Nephron (organoid): ENCODE measurements at regions not wholly inside any gene's neighbourhood (a gene's known extent, or its start where the extent isn't known, plus 50 kb on each side); places are given as distances from the start of the nearest gene placed in this dataset.

ENCODE experiments used
- H3K27ac Mint-ChIP-seq, 3 experiments: 2 replicates each; pipeline ENCODE4 v1.8.0; 2020; ENCODE audit warnings: mixed read lengths in 3 of 3, mild to moderate bottlenecking in 2 of 3, moderate library complexity in 1 of 3
- H3K27me3 Mint-ChIP-seq: 2 replicates; pipeline ENCODE4 v1.8.0; 2021; ENCODE audit warnings: low read depth, mild to moderate bottlenecking, moderate library complexity, mixed read lengths
- H3K36me3 Mint-ChIP-seq: 2 replicates; pipeline ENCODE4 v1.8.0; 2020; ENCODE audit warnings: low read depth, mixed read lengths
- H3K4me1 Mint-ChIP-seq: 2 replicates; pipeline ENCODE4 v1.8.0; 2020; ENCODE audit warnings: mixed read lengths
- H3K4me3 Mint-ChIP-seq, 3 experiments: 2 replicates each; pipeline ENCODE4 v1.8.0; 2020; ENCODE audit warnings: mild to moderate bottlenecking in 3 of 3, mixed read lengths in 3 of 3, moderate library complexity in 2 of 3
- H3K9me3 Mint-ChIP-seq: 2 replicates; pipeline ENCODE4 v1.8.0; 2020; ENCODE audit warnings: mixed read lengths
- TF ChIP-seq, protein P1 (sequence below), 3 experiments: fragments of 200-600 bp; sonication (generic); IDR thresholded peaks; one replicate each; pipeline ENCODE4 v1.5.0; 2021; ENCODE audit warnings: antibody characterized with exemption in 3 of 3; ENCODE audit not compliant: unreplicated experiment in 3 of 3

DNA sequence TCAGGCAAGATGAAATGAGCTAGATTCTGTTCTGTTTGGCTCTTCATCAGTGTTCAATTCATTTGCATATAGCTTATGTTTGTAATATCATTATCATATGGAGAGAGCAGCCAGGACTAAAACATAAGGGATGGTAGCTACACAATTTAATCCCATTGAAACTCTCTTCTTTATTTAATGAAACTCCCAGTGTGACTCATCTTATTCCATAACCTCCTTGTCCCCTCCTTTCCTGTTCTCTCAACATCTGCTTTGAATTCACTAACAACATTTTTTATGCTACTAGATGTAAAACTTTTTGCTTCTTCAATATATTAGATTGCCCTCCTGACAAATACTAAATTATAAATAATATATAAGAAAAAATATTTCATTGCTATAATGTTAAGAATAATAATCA lies 1823.4 kb downstream of the MAT2B start:
- no peaks in the 10 kb centered on the region for H3K9me3 Mint-ChIP-seq
- TF ChIP-seq, protein P1, sequence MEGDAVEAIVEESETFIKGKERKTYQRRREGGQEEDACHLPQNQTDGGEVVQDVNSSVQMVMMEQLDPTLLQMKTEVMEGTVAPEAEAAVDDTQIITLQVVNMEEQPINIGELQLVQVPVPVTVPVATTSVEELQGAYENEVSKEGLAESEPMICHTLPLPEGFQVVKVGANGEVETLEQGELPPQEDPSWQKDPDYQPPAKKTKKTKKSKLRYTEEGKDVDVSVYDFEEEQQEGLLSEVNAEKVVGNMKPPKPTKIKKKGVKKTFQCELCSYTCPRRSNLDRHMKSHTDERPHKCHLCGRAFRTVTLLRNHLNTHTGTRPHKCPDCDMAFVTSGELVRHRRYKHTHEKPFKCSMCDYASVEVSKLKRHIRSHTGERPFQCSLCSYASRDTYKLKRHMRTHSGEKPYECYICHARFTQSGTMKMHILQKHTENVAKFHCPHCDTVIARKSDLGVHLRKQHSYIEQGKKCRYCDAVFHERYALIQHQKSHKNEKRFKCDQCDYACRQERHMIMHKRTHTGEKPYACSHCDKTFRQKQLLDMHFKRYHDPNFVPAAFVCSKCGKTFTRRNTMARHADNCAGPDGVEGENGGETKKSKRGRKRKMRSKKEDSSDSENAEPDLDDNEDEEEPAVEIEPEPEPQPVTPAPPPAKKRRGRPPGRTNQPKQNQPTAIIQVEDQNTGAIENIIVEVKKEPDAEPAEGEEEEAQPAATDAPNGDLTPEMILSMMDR (IDR thresholded peaks at IDR 0.05; ENCODE audit: unreplicated experiment in 3 of 3): no peak
- no peaks in the 10 kb centered on the region for H3K36me3 Mint-ChIP-seq
- peaks cover 4% of the 10 kb centered on the region for H3K4me1 Mint-ChIP-seq
- H3K27me3 Mint-ChIP-seq: no peaks in the 10 kb centered on the region
- H3K4me3 Mint-ChIP-seq: no peak overlapping the region
- H3K27ac Mint-ChIP-seq: no peak overlapping the region

DNA sequence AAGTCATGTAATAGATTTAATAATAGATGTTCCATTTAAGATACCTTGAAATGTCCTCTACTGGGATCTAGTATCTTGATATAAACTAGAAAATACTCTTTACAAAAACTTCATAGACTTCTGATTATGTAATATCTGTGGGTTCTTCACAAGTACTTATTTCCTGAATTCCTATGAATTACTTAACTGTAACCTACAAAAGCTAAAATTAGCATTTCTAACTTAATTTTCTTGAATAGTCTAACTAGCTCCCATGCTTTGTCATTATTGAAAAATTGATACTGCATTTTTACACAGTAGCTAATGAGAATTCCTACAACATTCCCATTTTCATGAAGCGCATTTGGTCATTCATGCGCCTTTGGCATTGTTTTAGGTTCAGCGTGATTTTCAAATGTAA lies 1828.2 kb downstream of the MAT2B start:
- no peak overlapping the region for H3K27ac Mint-ChIP-seq
- peaks cover 3% of the 10 kb centered on the region for H3K4me1 Mint-ChIP-seq
- no peaks in the 10 kb centered on the region for H3K27me3 Mint-ChIP-seq
- TF ChIP-seq, protein P1 (IDR thresholded peaks at IDR 0.05; ENCODE audit: unreplicated experiment in 3 of 3): no peak
- no peaks in the 10 kb centered on the region for H3K36me3 Mint-ChIP-seq
- H3K4me3 Mint-ChIP-seq: no peak overlapping the region
- H3K9me3 Mint-ChIP-seq: no peaks in the 10 kb centered on the region

DNA sequence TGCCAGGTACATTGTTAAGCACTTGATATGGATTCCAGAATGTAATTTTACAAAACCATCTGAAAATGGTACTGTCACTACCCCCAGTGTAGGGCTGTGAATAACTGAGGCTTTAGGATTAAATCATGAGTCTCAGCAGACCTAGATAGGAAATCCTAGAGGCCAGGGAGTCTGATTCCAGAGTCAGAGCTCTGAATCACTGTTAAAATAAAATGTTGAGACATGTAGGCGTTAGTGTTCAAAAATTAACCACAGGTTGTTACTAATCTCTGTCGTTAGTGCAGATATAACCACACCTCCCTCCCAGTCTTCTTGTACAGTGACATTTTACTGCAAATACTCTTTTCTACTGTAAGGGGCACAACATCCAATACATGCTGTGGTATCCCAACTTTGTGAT lies 1828.8 kb downstream of the MAT2B start:
- TF ChIP-seq, protein P1 (IDR thresholded peaks at IDR 0.05; ENCODE audit: unreplicated experiment in 3 of 3): no peak
- Mint-ChIP-seq H3K9me3 (no peaks in the 10 kb centered on the region), H3K27me3 (no peaks in the 10 kb centered on the region), H3K4me1 (no peaks in the 10 kb centered on the region), H3K36me3 (no peaks in the 10 kb centered on the region), H3K4me3 (no peak overlapping the region), H3K27ac (no peak overlapping the region)

DNA sequence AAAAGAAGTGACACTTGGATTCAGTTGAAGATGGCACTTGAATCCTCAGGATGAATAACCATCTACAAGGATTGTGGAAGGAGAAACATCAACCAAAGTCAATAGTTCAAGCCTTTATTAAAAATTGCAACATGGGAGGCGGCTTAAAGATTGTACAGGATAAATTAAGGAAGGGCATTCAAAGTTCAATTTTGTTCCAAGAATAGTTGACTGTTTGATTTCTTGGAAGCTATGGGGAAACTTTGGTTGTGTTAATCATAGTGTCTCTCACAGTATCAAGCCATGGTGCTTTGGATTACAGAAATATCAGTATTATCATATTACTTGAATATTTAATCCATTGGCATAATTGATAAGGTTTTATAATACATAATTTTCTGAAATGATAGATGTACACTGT lies 1844.3 kb downstream of the MAT2B start:
- Mint-ChIP-seq H3K36me3 (no peaks in the 10 kb centered on the region), H3K9me3 (no peaks in the 10 kb centered on the region), H3K4me1 (no peaks in the 10 kb centered on the region), H3K27me3 (no peaks in the 10 kb centered on the region), H3K4me3 (no peak overlapping the region), H3K27ac (no peak overlapping the region)
- TF ChIP-seq, protein P1 (IDR thresholded peaks at IDR 0.05; ENCODE audit: unreplicated experiment in 3 of 3): no peak

DNA sequence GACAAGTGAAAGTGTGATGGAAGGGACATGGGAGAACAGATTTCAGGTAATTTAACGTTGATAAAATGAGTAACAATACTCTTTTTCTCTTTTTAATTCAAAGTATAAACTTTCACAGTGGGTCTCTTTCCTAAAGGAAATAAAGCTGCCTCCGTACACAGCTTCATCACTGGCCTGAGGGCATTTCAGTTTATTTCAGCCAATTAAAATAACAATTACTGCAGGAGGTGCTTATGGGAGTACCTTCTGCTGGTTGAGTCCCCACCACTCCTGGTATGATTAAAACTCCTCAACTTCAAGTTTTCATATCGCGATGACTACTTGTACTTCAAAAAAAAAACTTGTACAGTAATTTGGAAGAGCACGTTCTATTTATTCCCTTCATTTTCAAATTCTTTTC lies 1845.9 kb downstream of the MAT2B start:
- Mint-ChIP-seq H3K36me3 (no peaks in the 10 kb centered on the region), H3K9me3 (no peaks in the 10 kb centered on the region), H3K4me1 (no peaks in the 10 kb centered on the region), H3K27me3 (no peaks in the 10 kb centered on the region), H3K27ac (no peak overlapping the region), H3K4me3 (no peak overlapping the region)
- TF ChIP-seq, protein P1 (IDR thresholded peaks at IDR 0.05; ENCODE audit: unreplicated experiment in 3 of 3): no peak

DNA sequence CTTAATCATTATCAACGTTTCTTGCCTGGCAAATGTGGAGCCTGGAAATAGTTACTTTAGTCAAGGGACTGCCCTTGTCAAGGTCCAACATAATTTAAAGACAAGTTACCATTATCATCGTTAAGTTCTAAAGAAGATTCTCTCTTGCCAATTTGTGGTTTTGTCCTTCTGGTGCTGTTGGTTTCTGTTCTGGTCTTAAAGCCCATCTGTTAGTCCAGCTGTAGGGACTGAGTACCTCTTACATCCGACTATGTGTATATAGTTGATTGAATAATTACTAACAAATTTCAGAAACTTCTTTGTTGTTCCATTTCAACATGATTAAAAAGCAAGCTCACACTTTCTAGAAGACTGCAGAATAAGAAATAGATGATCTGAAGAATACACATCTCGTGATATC lies 1854.9 kb downstream of the MAT2B start:
- Mint-ChIP-seq H3K27ac (no peak overlapping the region), H3K9me3 (no peaks in the 10 kb centered on the region), H3K36me3 (no peaks in the 10 kb centered on the region), H3K4me3 (no peak overlapping the region), H3K4me1 (no peaks in the 10 kb centered on the region), H3K27me3 (no peaks in the 10 kb centered on the region)
- TF ChIP-seq, protein P1 (IDR thresholded peaks at IDR 0.05; ENCODE audit: unreplicated experiment in 3 of 3): no peak
